SHP77 (cell line): ENCODE measurements at regions not wholly inside any gene's neighbourhood (a gene's known extent, or its start where the extent isn't known, plus 50 kb on each side); places are given as distances from the start of the nearest gene placed in this dataset.
"Not testable (repeated sequence)": the region's sequence is repeated elsewhere in the genome, so short reads cannot be mapped to it uniquely, and the experiment has no call there.

Source experiments
- DNase-seq, 2 experiments: peaks; one replicate each; lab custom pipeline; 2025; lab: John Stamatoyannopoulos, UW

DNA sequence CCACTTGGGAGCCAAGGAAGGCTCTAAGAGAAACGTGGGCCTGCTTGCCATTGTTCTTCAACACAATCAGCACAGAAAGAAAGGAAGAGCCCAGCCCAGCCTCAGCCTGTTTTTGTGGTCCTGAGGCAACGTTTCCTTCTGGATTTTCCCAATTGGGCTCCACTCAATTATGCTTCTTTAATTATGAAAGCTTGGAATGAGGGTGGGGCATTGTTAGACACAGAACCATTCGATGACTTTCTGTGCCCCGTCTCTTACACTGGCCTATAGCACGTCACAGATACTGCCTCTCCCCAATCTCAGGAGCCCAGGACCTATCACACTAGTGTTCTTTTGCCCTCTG lies 207.4 kb downstream of the ZFP36L2 start:
- no peak for DNase-seq

GRCh38 chr2:43018179-43019024 lies 208.0 kb downstream of the ZFP36L2 start:
- DNase-seq: no peak

DNA sequence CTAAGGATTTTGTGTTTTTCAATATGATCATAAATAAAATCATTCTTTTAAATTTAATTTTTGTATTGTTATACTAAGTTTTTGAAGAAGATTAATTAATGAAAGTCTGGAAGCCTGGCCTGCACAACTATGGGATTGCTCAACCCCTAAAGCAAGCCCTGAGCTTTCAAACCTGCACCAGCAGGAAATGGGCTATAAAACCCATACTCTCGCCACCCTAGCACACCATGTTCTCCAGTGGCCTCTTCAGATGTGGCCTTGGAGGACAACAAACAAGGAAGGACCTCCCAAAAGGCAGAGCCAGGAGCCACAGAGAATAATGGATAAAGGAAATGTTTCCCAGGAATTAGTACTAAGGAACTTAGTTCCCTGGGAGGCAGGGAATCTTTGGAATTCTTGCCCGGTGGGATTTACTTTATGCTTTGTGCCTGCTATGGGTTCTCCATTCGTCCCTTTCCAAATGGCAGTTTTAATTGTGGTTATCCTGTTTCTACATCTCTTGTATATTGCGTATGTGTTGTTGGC lies 212.5 kb downstream of the ZFP36L2 start:
- DNase-seq: no peak

DNA sequence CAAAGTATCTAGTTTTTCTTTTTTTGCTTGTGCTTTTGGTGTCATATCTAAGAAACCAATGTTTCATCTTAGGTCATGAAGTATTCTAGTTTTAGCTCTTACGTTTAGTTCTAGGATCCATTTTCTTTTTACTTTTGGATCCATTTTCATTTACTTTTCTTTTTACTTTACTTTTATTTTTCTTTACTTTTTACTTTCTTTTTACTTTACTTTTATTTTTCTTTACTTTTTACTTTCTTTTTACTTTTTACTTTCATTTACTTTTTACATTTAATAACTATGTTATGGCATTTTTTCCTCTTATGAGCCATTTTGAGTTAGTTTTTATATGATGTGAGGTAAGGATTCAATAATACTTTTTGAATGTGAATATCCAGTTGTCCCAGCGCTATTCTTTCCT lies 213.4 kb downstream of the ZFP36L2 start:
- no peak for DNase-seq

GRCh38 chr2:43011158-43011491 lies 215.3 kb downstream of the ZFP36L2 start:
- no peak for DNase-seq

GRCh38 chr2:43010438-43011157 lies 215.8 kb downstream of the ZFP36L2 start:
- no peak for DNase-seq

- no peak for DNase-seq
Measured at GRCh38 chr2:43009448-43009847, 217.0 kb downstream of the ZFP36L2 start.

- DNase-seq: no peak
Measured at GRCh38 chr2:43008388-43008787, 216.0 kb upstream of the HAAO start.

DNA sequence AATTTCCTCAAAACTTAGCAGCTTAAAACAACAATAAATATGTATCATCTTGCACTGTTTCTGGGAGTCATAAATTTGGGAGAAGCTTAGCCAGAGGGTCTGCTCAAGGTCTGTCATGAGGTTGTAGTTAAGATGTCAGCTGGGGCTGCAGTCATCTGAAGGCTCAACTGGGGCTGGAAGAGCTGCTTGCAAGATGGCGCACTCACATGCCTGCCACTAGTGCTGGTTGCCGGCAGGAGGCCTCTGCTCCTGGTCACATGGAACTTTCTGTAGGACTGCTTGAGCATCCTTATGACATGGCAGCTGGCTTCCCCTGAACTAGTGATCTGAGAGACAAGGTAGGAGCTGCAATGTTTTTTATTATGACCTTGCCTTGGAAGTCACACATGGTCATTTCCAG lies 215.5 kb upstream of the HAAO start:
- no peak for DNase-seq

DNA sequence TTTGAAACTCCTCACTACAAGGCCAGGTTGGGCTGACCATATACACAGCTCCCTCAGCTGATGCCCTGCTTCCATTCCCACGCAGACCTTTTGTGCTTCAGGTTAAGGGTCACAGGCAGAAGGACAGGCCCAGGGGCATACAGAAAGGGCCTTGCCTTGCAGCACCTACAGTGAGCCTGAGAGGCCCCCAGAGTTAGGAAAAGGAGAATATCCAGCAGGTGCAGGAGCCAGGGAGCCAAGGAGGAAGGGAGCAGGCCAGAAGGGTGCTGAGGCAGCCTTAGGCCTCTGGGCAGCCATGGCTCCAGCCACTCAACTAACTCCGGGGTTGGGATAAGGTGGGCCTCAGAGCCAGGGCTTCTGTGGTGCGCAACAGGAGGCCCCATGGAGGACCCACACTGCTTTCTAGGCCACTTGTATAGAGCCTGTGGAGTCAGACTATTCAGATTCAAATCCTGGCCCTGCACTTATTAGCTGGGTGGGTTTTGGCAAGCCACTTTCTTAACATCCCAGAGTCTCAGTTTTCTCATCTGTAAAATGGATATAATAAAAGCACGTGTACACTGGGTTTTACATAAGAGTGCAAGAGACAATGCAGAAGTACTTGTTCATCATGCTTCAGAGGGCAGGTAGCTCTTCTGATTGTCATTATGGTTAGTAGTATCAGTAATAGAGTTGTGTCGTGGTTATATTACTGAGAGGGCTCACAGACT lies 214.6 kb upstream of the HAAO start:
- no peak for DNase-seq

GRCh38 chr2:43005975-43006833 lies 213.8 kb upstream of the HAAO start:
- DNase-seq: no peak

- DNase-seq: no peak
Measured at GRCh38 chr2:43005245-43005974, 213.0 kb upstream of the HAAO start.

- no peak for DNase-seq
Measured at GRCh38 chr2:43004879-43005244, 212.5 kb upstream of the HAAO start.

- not testable (repeated sequence) for DNase-seq
Measured at GRCh38 chr2:43004126-43004865, 211.9 kb upstream of the HAAO start.

DNA sequence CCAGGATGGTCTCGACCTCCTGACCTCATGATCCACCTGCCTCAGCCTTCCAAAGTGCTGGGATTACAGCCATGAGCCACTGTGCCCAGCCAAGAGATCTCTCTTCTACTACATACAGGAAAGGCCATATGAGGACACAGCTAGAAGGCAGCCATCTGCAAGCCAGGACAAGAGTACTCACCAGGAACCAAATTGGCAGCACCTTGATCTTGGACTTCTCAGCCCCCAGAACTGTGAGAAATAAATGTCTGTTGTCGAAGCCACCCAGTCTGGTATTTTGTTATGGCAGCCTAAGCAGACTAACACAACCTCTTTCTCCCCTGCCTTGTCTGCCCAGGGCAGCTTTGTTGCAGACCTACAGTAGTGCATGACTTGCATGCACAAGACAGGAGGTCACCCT lies 211.3 kb upstream of the HAAO start:
- no peak for DNase-seq

- no peak for DNase-seq
Measured at GRCh38 chr2:43001787-43002468, 209.5 kb upstream of the HAAO start.

DNA sequence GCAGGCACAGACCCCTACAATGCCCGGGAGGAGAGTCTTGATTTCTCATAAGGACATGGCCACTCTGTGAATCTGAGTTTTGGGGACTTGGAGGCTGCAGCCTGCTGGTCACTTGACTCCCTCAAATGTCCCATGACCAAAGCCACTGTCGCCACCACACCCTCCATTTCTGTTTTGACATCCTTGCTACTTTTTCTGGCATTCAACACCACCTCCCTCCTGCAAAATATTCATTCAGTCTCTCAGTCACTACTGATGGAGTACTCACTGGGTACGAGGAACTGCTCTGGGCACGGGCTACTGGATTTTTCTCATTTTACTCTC lies 208.6 kb upstream of the HAAO start:
- DNase-seq: no peak

GRCh38 chr2:43000242-43001054 lies 208.1 kb upstream of the HAAO start:
- no peak for DNase-seq

GRCh38 chr2:42999856-43000241 lies 207.5 kb upstream of the HAAO start:
- no peak for DNase-seq
